Astrocyte of the spinal cord (primary cell): ENCODE measurements at regions not wholly inside any gene's neighbourhood (a gene's known extent, or its start where the extent isn't known, plus 50 kb on each side); places are given as distances from the start of the nearest gene placed in this dataset.

ENCODE experiments used
- DNase-seq: peaks from one replicate; pipeline ENCODE4 v3.0.0; 2011; ENCODE audit warnings: low read depth, low spot score
- H3K4me3 ChIP-seq: 2 replicates; pipeline ENCODE4 v1.5.1; 2011; ENCODE audit warnings: low read depth, mild to moderate bottlenecking, low read length, moderate library complexity
- CTCF ChIP-seq: IDR thresholded peaks from 2 replicates; pipeline ENCODE4 v1.5.1; 2012; ENCODE audit warnings: low read depth, mild to moderate bottlenecking, low read length, inconsistent platforms
- in situ Hi-C: cut with HindIII; loops from 2 replicates; pipeline ENCODE4 v1.10.0; 2017; ENCODE audit warnings: low sequenced_read_pairs

DNA sequence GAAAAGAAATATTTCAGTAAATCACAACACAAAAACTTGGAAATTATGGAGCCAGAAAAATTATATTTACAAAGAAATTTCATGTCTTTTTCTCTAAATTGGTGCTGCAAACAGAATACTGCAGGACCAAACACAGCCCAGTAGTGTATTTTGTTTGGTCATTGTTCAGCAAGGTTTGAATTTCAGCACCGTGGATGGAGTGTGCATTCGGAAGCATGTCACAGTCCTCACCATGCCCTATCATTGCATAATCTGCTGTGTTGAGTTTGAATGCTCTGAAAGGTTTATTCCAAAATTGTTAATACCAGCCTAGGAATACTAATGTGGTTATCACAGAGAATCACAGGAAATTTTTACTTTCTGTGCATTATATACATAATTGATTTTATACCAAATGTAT is 296.7 kb downstream of the METTL4 start:
- no peak for TF ChIP-seq CTCF
- DNase-seq = no peak
- H3K4me3 ChIP-seq = no peak overlapping the region
- in situ Hi-C loops = no loop called here

DNA sequence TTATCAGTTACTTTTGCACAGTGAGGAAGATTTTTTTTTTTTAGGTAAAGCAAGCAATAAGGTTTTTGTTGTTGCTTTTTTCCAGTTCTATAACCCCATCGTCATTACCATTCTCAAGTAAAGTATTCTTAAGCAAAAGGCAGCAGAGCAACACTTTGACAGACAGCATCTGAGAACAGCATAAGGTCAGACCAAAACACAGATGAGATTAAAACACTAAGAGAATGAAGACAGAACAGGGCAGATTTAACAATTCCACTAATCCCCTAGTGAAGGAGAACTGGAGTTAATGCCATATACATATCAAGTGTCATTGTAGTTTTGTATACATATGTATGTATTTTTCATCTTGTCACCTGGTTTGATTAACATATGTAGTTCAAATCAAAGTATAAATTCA is 290.2 kb downstream of the METTL4 start:
- H3K4me3 ChIP-seq = no peak overlapping the region
- no peak for DNase-seq
- in situ Hi-C loops = no loop called here
- TF ChIP-seq CTCF = no peak

DNA sequence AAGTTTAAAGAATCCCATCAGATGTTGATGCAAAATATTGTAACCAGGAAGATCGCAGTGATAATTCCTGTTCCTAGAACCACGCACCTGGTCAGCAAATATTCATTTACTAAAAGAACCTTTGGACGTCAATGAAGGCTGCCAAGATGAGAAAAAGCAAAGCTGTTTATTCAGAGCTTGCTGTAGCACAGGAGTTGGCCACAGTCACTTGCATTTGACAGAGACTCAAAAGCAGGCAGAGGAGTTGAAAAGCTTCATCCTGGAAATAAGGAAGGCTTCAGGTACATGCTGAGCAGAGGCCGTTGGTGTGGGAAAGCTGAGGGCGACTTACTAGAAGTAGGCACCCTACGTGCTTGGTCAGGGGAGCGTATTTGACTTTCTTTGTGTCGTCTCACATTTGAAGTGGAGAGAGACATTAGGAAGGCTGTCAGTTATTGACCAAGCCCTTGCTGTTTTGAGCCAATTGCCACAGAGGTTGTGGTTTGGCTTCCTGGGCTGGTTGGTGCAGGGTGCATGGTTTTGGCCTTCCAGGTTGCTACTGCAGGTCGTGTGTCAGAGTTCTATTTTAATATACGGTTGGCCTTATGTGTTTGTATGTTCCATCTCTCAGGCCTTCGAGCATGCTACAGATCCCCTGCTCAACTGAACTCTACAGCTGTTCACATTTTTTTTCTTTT is 289.6 kb downstream of the METTL4 start:
- no peak overlapping the region for H3K4me3 ChIP-seq
- DNase-seq = no peak
- no peak for TF ChIP-seq CTCF
- in situ Hi-C loops = no loop called here

DNA sequence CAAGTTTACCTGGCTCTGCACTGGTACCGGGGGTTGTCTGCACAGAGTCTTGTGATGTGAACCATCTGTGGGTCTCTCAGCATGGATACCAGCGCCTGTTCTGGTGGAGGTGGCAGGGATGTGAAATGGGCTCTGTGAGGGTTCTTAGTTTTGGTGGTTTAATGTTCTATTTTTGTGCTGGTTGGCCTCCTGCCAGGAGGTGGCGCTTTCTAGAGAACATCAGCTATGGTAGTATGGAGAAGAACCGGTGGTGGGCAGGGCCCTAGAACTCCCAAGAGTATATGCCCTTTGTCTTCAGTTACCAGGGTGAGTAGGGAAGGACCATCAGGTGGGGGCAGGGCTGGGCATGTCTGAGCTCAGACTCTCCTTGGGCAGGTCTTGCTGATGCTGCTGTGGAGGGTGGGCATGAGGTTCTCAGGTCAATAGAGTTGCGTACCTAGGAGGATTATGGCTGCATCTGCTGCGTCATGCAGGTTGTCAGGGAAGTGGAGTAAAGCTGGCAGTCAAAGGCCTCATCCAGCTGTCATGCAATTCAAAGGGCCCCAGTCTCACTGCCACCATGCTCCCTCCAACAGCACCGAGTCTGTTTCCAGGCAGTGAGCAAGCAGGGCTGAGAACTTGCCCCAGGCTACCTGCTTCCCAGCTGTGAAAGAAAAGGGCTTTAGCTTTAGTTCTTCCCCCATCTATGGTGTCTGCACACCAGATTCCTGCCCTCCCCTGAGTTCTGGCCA is 278.0 kb downstream of the METTL4 start:
- in situ Hi-C loops = no loop called here
- no peak overlapping the region for H3K4me3 ChIP-seq
- DNase-seq = no peak
- TF ChIP-seq CTCF = no peak

DNA sequence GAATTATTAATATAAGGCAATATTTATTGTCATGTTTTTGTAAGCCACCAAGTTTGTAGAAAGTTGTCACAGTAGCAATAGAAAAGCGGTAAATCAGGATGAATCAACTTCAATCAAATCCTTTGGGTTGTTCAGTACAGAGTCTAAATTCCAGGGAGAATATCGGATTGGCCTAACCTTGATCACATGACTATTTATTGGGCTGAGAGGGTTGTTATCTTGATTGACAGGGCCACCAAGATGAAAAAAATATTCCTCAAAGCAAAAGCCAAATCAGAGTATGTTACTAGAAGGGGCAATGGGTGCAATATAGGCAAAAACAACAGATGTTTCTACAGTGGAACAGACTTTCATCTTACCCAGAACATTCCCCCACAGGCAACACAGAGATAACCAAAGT is 270.0 kb downstream of the METTL4 start:
- TF ChIP-seq CTCF = no peak
- H3K4me3 ChIP-seq = no peak overlapping the region
- in situ Hi-C loops = no loop called here
- DNase-seq = no peak

GRCh38 chr18:2302012-2302411 is 269.3 kb downstream of the METTL4 start:
- TF ChIP-seq CTCF = no peak
- no peak for DNase-seq
- H3K4me3 ChIP-seq = no peak overlapping the region
- in situ Hi-C loops = no loop called here
